ENCODE measurements at regions not wholly inside any gene's neighbourhood (a gene's known extent, or its start where the extent isn't known, plus 50 kb on each side); places are given as distances from the start of the nearest gene placed in this dataset.

- TF ChIP-seq CTCF (IDR thresholded peaks at IDR 0.05) (no peak), EP300 (IDR thresholded peaks at IDR 0.05; ENCODE audit: low read depth) (no peak), POLR2AphosphoS5 (IDR thresholded peaks at IDR 0.05) (no peak)
Observed at GRCh38 chr4:185880571-185880970, 68.6 kb upstream of the SORBS2 start.
